ENCODE measurements at regions not wholly inside any gene's neighbourhood (a gene's known extent, or its start where the extent isn't known, plus 50 kb on each side); places are given as distances from the start of the nearest gene placed in this dataset.
A peak's percentile ranks its signal among the peaks of the same experiment; 100 is the strongest.
"Not testable (repeated sequence)": the region's sequence is repeated elsewhere in the genome, so short reads cannot be mapped to it uniquely, and the experiment has no call there.

DNA sequence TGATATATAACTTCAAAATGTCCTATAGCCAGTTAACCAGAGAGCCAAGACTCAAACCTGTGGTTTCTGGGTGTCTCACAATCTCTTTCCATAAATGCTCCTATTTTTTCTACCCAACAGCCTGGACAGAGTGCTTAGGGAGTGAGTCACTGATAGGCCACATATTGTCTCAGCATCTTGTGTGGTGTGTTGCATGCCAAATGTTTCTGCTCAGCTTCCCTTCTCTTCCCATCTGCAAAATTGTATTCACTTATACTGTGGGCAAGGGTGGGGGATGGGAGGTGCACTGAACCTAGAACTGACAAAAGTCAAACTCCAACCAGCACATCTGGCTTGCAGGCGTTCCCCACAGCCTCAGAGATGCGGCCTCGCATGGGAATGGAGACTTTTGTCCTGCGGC lies 123.3 kb downstream of the KCNA5 start:
- no peak for DNase-seq

DNA sequence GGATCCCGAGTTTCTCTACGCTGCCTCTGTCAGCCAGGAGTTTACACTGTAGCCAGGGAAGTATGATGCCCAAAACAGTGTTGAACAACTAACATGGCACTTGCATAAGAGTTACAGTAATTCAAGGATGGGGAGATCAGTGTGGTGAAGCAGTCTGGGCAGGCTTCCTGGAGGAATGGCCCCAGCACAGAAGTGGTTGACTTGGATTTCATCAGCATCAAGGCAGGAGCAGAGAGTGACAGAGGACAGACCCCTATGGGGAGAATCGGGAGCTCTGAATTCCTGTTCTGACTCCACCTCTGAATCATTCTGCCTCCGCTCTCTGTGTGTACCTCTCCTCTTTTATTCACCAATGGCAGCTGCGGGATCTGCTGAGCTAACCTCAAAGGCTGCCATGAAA lies 124.5 kb downstream of the KCNA5 start:
- no peak for DNase-seq

DNA sequence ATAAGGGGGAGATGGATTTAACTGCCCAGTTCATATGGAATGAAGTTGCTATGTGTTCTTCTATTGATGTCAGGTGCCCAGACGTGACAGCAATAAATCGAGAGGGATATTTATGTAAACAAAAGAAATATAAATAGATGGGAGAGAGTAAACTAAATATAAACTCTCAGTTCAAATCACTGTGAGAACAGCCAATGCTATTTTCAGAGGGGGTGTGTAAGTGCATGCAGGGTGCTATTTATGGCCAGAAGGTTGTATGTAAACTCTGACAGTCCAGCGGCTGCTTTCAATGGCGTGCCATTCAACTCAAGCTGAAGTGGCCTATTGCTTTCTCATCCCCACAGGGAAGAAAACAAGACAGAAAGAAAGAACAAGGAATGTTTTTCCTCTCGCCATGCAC lies 127.2 kb downstream of the KCNA5 start:
- no peak for DNase-seq

DNA sequence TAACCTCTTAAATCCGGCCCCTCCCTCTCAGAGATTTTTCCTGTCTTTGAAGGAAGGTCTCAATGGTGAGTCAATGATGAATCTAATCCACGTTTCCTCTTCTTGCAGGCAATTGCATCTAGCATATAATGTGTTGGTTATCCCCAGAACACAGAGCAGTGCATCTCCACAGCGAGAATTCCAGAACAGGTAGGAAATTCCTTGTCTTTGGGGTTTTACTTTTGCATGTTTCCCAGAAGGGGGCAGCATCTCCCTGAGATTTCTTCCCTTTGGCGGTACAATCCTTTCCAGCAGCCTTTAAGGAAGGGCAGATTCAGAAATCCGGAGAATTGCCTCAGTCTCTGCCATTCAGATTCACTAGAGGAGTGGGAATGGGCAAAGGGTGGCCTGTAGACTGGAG lies 128.0 kb downstream of the KCNA5 start:
- DNase-seq: peak; percentile 10

DNA sequence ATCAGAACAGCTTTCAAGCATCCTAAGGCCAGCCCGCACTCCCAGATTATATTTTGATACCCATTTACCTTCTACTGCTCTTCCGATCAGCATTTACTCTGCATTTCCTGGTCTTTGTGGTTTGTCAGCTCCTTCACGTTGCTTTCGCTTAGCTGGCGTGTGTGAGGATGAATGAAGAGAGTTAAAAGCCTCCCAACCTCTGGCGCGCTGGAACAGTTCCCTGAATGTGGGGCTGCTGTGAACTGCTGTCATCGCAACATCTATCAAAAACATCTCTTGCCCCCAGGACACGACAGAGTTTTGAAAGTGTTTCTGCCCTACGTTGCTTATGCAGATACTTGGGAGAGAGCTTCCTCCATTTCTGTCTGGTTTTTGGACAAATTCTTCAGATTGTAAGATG lies 129.2 kb downstream of the KCNA5 start:
- DNase-seq: no peak

DNA sequence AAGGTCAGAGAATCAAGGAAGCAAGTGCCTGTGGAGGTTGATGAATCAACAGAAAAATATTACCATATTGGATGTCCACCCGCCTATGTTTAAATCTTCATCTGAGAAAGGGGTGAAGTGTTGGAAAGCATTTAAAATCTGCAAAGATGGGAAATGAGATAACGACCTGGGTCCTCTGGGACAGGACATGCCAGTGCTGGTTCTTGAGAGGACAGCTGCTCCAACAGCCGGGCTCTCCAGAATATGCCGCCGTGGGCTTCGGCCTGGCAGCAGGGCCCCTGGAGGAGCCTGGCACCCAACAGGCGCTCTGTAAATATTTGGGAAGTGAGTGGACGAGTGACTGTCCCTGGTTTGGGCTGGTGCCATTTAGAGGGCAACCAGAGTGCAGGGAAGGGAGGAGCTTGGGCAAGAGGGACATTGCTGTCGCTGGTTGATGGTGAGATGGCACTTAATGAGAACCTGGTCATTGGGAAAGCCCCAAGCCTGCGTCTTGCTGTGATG lies 129.9 kb downstream of the KCNA5 start:
- DNase-seq: no peak

DNA sequence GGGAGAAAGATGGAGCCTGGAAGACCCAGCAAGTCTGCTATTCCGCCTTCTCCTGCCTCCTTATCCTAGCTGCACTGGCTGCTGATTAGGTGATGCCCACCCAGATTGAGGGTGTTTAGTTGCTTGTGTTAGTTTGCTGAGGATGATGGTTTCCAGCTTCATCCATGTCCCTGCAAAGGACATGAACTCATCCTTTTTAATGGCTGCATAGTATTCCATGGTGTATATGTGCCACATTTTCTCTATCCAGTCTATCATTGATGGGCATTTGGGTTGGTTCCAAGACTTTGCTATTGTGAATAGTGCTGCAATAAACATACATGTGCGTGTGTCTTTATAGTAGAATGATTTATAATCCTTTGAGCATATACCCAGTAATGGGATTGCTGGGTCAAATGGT lies 131.7 kb downstream of the KCNA5 start:
- not testable (repeated sequence) for DNase-seq

DNA sequence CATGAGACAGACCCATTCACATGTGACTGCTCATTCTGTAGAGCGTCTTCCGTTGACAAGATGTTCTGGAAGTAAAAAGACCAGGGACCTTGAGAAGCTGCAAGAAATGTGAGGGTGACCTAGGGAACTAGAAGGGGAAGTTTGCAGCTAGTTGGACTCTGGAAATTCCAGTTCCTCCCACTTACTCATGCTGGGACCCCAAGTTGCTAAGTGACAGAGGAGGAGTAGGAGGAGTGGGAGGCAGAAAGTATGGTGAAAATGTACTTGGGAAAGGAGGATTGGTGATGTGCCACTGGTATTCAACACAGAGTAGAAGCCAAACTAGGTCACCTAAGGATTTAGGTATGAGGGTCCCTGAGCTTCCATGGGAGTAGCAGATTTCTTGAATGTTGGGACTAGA lies 132.4 kb downstream of the KCNA5 start:
- DNase-seq: no peak

DNA sequence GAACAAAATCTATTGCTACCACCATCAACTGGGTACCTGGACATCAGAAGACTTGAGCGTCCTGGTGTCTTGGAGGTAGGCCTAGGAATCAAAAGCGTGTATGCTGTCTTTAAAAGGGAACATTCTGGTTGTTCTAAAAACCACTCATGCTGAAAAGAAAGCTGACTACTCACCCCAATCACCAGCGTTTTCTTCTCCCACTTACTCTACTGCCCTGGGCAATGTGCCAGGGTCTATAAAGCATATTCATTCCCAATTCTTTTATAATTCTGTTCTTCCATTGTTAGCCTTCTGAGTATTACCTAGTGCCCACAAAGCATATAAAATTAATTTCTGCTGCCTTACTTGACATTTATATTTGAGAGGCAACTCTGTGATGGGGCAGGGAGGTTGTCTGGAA lies 133.4 kb downstream of the KCNA5 start:
- peak; percentile 57 for DNase-seq

DNA sequence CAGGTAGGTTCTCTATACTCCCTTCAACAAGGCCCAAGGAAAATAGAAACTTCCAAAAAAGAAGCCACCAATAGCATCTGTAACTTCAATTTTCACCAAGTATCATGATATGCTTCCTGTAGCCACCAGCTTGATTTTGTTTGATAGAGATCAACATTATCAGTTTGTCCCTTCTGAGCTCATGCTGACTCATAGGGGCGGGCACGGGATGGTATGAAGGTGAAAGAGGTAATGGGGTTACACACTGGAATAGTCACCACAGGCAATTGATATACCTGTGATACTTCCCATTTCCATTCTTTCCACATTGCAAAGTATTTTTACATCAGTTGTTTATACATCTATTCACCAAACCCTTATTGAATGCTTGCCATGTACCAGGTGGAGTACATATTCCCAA lies 134.1 kb downstream of the KCNA5 start:
- no peak for DNase-seq

DNA sequence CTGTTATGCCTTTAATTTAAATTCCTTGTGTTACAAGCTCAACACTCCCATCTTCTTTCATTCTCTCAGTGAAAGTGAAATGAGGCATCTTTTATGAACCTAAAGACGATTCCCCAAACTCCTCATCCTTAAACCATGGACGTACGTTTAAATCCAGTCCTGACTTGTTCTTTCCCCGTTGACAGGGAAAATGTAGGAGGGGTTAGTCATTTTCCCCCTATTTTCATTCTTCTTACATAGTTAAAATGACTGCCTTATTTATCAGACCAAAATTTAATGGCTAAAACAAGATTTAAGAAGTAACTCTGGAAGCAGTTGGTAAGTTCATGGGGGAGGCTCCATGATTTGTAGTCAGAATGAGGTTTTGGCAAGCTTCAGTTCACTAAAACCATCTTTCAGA lies 134.9 kb downstream of the KCNA5 start:
- no peak for DNase-seq

DNA sequence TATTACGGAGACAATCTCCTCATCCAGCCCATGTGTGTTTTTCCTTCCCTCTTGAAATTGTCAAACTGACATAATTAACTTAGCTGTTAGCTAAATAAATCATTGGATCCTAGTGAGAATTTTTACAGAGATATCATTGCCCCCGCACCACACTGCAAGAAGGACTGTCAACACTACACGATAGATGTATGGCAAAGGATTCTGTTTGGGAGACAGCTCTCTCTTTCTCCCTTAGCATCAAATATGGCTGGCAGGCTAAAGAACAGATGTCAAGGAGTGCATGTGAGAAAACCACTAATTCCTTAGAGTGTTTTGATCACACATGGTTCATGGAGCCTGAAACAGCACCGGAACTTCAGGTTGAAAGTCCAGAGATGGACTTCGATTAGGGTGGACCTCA lies 136.8 kb downstream of the KCNA5 start:
- no peak for DNase-seq

DNA sequence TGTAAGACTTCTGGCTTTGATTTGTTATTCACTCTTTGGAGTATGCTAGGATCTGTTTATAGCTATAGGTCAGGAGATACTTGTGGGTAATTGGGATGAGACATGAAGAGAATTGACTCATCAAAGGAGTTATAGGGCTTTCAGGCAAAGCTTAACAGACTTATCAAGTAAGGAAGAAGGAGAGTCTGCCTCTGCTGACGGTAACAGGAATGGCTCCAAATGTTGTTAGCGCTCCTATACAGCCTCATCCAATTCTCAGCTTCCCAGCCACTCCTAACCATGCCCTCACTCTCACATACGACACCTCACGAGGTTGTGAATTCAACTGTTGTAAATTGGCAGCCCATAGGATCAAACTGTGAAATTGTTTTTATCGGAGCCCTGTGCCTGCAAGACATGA lies 140.5 kb downstream of the KCNA5 start:
- DNase-seq: no peak

DNA sequence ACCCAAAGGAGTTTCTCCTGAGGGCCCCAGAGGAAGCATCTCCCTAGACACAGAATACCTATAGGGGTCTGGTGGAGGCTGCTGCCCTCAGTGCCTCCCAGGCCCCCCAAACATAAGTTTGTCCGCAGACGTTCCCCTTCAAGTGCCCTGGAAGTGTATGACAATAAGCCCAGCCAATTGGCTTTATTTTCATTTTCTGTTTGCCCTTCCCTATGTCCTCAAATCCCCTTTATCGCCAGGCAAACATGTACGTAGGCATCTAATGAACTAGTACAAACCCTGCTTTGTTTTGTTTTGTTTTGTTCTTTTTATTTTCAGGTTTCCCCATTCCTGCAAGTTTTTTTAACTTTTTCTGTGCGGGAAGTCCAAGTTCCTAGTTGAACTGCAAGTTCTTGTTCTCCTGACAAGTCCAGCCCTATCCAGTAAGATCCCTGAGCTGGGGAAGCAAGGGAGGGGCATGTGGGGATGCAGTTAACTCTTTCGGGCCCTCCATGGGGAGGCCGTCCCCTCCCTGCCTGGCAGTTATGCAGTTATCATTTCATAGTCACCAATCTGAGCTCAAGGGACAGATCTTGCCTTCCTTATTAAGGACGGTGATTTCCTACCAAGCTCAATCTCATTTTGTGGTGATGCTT lies 141.9 kb downstream of the KCNA5 start:
- no peak for DNase-seq

DNA sequence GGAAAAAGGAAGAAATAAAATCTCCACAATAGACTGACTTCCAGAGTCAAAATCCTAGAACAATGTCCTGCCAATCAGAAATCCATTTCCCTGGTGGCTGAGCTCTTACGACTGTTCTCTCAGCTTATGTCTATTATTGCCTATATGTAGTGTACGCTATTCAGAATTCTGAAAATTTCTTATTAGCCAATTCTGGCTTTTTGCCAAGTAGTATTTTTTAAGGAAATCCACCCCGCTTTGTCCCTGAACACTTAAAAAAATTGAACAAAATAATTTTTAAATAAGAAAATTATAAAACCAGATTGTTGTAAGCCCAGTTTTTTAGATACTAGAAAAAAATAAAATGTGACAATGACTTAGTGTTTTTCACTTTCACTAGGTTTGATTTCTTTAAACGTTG lies 143.0 kb downstream of the KCNA5 start:
- no peak for DNase-seq

DNA sequence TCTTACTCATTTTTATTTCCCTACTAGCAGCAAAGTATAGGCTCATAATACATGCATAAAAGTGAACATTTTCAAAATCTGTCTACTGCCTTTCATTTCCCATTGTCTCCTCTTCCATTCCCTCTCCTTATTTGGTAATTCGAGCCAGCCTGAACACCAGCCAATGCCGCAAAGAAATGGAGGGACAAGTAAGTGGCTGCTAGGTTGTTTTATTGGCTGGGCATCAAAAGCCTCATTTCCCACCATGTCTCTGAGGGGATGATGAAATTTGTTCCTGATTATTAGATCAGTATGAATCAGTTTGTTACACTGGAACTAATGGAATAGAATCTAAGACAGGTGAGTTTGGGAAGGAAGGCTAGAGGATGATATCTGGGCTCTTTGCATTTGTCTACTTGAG lies 143.5 kb downstream of the KCNA5 start:
- peak; percentile 32 for DNase-seq

DNA sequence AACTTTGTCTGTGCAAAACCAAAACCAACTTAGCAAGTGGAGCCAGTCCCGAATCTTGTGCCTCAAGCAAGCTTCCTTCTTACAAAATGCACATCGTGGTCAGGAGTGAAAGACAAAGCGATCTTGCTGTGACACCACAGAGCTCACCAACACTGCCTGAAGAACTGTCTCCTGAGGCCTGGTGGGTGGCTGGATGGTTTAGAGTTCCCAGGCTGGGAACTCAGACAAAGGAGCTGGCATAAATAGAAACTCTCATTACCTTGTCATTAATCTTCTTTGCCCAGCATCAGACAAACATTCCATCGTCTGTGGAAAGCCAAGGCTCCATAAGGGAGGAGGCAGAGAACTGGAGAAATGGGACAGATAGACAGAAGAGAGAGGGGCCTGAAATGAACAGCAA lies 144.8 kb downstream of the KCNA5 start:
- no peak for DNase-seq

DNA sequence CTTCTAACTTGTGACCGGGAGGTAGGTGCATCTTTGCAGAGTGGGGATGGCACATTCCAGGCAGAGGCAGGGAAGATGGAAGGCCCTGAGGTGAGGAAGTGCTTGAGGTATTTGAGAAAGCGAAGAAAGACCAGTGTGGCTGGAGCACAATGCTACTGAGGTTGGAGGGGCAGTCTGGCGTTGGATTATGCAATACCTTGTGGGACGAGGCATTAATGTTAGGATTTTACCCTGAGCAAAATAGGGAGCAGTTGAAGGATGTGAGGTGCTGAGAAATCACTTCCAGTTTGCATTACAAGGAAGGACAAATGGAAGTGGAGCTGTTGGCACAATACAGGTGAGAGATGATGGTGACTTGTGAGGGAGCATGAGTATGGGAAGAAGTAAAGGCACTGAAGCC lies 145.5 kb downstream of the KCNA5 start:
- DNase-seq: no peak

DNA sequence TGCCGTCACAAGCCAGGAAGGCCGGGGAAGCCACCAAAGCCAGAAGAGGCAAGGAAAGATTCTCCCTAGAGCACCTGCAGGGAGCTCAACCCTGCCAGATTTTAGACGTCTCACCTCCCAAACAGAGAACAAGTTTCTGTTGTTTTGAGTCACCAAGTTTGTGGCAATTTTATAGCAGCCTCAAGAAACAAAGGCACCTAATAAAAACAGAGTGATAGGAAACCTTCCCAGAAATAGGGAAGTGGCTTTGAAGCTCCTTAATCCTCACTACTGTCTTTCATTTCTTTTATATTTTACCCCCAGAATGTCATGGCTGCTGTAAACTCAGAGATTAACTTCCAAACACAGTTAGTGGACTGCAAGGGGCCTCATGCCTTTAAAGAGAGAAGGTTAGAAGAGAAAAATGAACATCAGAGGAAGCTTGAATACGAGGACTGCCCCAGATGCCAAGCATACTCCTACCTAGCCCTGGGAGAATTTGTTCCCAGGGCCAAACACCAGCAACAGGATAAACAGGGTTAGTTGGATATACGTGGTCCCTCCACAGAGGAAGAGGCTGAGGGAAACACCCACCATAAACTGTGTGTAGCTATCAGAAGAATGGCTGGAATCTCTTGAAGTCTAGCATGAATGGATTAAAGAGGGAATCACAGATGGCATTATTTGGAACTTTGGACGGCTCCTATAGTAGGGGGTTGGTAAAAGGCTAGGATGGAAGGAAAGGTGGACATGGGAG lies 148.3 kb downstream of the KCNA5 start:
- no peak for DNase-seq

DNA sequence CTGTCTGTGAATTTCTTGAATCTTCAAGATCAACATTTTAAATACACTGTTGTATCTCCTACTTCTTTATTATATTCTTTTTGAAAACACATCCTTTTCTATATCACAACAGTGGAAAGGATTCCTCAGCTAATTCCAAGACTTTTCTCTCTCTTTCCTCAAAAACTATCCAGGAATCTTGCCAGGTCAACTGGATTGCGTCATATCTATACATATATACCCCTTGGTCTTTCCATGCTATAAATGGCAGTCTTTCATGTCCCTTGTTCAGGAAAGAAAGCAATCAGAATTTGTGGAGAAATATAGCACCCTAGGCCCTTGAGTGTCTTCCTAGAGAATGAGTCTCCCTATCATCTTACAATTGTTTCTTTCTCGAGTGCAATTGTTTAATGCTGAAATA lies 149.0 kb downstream of the KCNA5 start:
- no peak for DNase-seq

DNA sequence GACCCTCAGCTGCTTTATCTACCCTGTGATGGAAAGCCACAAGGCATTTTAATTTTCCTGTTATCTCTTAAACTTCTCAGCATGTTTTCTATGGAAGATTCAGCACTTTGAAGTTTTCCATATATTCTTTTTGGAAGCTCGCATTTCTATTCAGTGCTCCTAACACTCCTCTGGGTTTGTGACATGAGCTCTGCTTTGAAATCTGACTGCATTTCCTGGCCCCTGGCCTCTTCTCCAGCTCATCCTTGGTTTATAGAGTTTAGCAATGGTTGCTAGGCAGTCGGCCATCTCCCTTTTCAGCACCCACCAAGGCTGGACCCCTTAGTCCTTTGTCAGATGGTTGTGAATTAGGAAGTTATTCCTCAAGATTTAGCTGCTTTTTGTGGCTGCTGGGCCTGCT lies 150.6 kb downstream of the KCNA5 start:
- DNase-seq: no peak

DNA sequence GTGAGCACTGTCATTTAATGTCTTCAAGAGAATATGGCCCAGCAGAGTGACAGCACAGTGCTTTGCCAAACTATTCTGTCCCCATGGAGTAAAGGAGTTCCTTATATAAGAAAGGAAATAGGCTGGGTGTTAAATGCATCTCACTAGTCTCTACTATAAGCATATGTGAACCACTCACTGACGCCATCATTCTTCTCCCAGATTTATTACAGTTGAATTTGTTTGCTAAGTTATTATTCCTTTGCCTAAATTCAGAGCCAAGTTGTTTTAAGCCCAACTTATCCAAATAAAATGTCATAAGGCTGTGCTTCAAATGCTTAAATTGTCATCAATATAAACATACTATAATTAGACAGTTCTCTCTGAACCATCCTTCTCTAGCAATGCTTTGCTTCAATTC lies 151.6 kb downstream of the KCNA5 start:
- no peak for DNase-seq

DNA sequence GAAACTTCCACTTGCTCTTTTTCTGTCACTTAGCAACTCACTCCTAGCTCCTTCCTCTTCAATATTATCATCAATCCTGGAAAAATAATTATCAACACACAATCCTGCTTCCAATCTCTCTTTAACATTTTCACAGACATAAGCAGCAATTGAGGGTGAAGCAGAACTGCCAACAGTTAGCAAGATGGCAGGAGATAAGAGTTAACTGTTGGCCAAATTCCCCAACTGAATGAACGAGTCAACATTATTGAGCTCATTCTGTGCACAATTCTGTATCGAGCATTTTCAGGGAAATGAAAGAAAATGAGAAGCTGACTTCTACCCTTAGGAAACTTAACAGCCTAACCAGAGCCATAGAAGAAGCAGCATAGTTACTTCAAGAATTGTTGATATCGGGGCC lies 152.0 kb downstream of the KCNA5 start:
- DNase-seq: no peak

DNA sequence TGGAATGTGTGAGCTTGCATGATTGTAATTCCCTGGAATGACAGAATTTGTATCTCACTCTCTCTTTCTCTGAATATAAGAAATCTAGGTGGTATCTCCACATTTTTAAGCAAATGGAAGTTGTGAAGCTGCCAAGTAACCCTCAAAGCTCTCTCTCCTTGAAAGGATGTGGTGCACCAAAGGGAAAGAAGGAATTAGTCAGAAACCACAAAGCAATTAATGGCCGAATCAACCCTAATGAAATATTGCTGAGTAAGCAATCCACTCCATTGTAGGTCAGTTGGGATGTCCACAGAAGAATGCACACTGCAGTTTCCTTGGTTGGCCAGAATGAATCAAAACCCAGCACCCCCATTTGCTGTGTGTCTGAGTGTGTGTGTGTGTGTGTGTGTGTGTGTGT lies 153.5 kb downstream of the KCNA5 start:
- DNase-seq: no peak

DNA sequence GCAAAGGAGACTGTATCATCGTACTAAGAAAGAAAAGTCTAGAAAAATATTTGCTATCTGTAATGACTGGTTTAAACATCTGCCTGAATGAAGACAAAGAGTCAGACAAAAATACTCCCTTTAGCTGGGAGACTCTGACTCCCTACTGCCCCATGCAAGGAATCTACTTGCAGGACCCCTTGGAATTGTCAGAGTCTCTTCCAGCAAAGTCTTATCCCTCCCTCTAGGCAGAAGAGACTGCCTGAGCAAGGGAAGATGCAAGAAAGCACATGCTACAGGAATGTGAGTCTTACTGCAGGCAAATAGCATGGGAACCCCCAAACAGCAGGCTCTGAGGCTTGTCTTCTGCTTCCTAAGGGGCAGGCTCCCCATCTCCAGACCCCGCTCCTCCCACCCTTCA lies 154.0 kb downstream of the KCNA5 start:
- no peak for DNase-seq
